Left ventricle myocardium inferior (tissue), 1 donor: ENCODE measurements at regions not wholly inside any gene's neighbourhood (a gene's known extent, or its start where the extent isn't known, plus 50 kb on each side); places are given as distances from the start of the nearest gene placed in this dataset.

Source experiments
- DNase-seq: peaks from one replicate; pipeline ENCODE4 v3.0.0-alpha.2; 2020
- H3K27ac ChIP-seq: fragments of 200-600 bp; replicated peaks from 2 replicates; pipeline ENCODE4 v1.8.0; 2021
- H3K27me3 ChIP-seq: fragments of 200-600 bp; 2 replicates; pipeline ENCODE4 v1.8.0; 2021; ENCODE audit warnings: low read depth
- H3K36me3 ChIP-seq: fragments of 200-600 bp; 2 replicates; pipeline ENCODE4 v1.8.0; 2021
- H3K4me1 ChIP-seq: fragments of 200-600 bp; 2 replicates; pipeline ENCODE4 v1.8.0; 2021
- H3K4me3 ChIP-seq: fragments of 200-600 bp; 2 replicates; pipeline ENCODE4 v1.8.0; 2021; ENCODE audit warnings: mild to moderate bottlenecking, moderate library complexity
- H3K9me3 ChIP-seq: fragments of 200-600 bp; replicated peaks from 2 replicates; pipeline ENCODE4 v1.8.0; 2021
- CTCF ChIP-seq: fragments of 200-600 bp; IDR thresholded peaks from 2 replicates; pipeline ENCODE4 v1.8.0; 2021; ENCODE audit warnings: antibody characterized with exemption, mild to moderate bottlenecking, borderline replicate concordance
- intact Hi-C: fragments of 100-400 bp; cut with micrococcal nuclease; formaldehyde crosslinking; loops from one replicate; pipeline ENCODE4 v1.11.0; 2022
- donor health status: DM: no; HTN: yes; CAD: no; lungs with severe emphysema.

- Histone ChIP-seq H3K4me3 (no peak overlapping the region), H3K9me3 (no peaks in the 10 kb centered on the region), H3K27ac (no peak overlapping the region), H3K36me3 (no peaks in the 10 kb centered on the region), H3K4me1 (no peaks in the 10 kb centered on the region), H3K27me3 (peaks cover 18% of the 10 kb centered on the region)
- no peak for TF ChIP-seq CTCF
- intact Hi-C loops: no loop called here
- DNase-seq: no peak
Observed at GRCh38 chr12:114827461-114827860, 143.5 kb upstream of the TBX3 start.

- intact Hi-C loops: no loop called here
- no peak for TF ChIP-seq CTCF
- H3K9me3 ChIP-seq: no peaks in the 10 kb centered on the region
- no peak overlapping the region for H3K4me3 ChIP-seq
- H3K27me3 ChIP-seq: peaks cover 18% of the 10 kb centered on the region
- H3K27ac ChIP-seq: no peak overlapping the region
- H3K4me1 ChIP-seq: no peaks in the 10 kb centered on the region
- no peaks in the 10 kb centered on the region for H3K36me3 ChIP-seq
- DNase-seq: no peak
Observed at GRCh38 chr12:114826244-114826643, 142.3 kb upstream of the TBX3 start.

GRCh38 chr12:114823724-114824123 lies 139.7 kb upstream of the TBX3 start:
- no peaks in the 10 kb centered on the region for H3K4me1 ChIP-seq
- H3K27me3 ChIP-seq: peaks cover 21% of the 10 kb centered on the region
- TF ChIP-seq CTCF: no peak
- H3K36me3 ChIP-seq: no peaks in the 10 kb centered on the region
- no peak overlapping the region for H3K4me3 ChIP-seq
- no peak overlapping the region for H3K27ac ChIP-seq
- no peak for DNase-seq
- intact Hi-C loops: no loop called here
- H3K9me3 ChIP-seq: no peaks in the 10 kb centered on the region

- H3K9me3 ChIP-seq: no peaks in the 10 kb centered on the region
- DNase-seq: no peak
- intact Hi-C loops: no loop called here
- no peak for TF ChIP-seq CTCF
- H3K27me3 ChIP-seq: peaks cover 21% of the 10 kb centered on the region
- no peaks in the 10 kb centered on the region for H3K36me3 ChIP-seq
- no peak overlapping the region for H3K27ac ChIP-seq
- no peaks in the 10 kb centered on the region for H3K4me1 ChIP-seq
- no peak overlapping the region for H3K4me3 ChIP-seq
Observed at GRCh38 chr12:114821570-114821969, 137.6 kb upstream of the TBX3 start.

- no peak for TF ChIP-seq CTCF
- Histone ChIP-seq H3K4me3 (no peak overlapping the region), H3K27me3 (peaks cover 21% of the 10 kb centered on the region), H3K27ac (no peak overlapping the region), H3K36me3 (no peaks in the 10 kb centered on the region), H3K9me3 (no peaks in the 10 kb centered on the region), H3K4me1 (no peaks in the 10 kb centered on the region)
- intact Hi-C loops: no loop called here
- no peak for DNase-seq
Observed at GRCh38 chr12:114820796-114821195, 136.8 kb upstream of the TBX3 start.
